Heart left ventricle (tissue), 13 donors: ENCODE measurements at regions not wholly inside any gene's neighbourhood (a gene's known extent, or its start where the extent isn't known, plus 50 kb on each side); places are given as distances from the start of the nearest gene placed in this dataset.

ENCODE experiments used
- POLR2A ChIP-seq, 2 donors: fragments of 450-650 bp; IDR thresholded peaks; one replicate each; pipeline ENCODE4 v1.6.1; 2017; ENCODE audit warnings: antibody characterized with exemption in 2 of 2, mild to moderate bottlenecking in 2 of 2, moderate library complexity in 2 of 2
- TF ChIP-seq, protein P1 (sequence below), 12 donors: fragments of 200-600 bp; sonication (generic) in 4 of 12; IDR thresholded peaks; one replicate each; pipeline versions ENCODE4 v1.5.0 to v1.8.0; 2018 to 2022; ENCODE audit warnings: antibody characterized with exemption in 12 of 12, mild to moderate bottlenecking in 5 of 12
- donor health status: ischemic (EF 13 %, LVEDD 7.1; RV severe dilation, severe dysfunction).
- donor health status: DM: no; HTN: yes; CAD: no.
- donor health status: DM: no; HTN: no; CAD: no.
- donor health status: ischemic (EF 25% LVEDD 6.9; RV normal size, moderate dysfunction).
- donor health status: ischemic (EF 25% LVEDD 5.7; RV mildly dilated, moderate dysfunction).
- donor health status: ischemic (EF 35%, LVEDD 5.7; RV mildly dilated, moderate dysfunction).
- donor health status: nonischemic (EF 11% LVEDD 7.7; RV severe dilation, severe dysfunction).
- donor health status: DM: yes; HTN: yes; CAD: no.
- donor health status: PGD.
- donor health status: ischemic (EF 29% LVEDD 5.4; RV normal size, mild dysfunction).
- donor health status: nonischemic (EF 23%, LVEDD 6.1; RV moderate dilation, normal function).

DNA sequence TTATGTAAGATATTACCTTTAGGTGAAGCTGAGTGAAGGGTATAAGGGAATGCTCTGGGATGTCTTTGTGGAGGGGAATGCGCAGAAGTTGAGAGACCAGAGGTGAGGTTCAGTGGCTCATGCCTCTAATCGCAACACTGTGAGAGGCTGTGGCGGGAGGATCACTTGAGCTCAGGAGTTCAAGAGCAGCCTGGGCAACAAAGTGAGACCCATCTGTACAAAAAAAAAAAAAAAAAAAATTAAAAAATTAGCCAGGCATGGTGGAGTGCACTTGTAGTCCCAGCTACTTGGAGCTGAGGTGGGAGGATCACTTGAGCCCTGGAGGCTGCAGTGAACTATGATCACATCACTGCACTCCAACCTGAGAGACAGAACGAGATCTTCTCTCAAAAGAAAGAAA, 57.3 kb upstream of the SP3 start:
- no peak for TF ChIP-seq POLR2A (IDR thresholded peaks at IDR 0.05)
- TF ChIP-seq, protein P1, sequence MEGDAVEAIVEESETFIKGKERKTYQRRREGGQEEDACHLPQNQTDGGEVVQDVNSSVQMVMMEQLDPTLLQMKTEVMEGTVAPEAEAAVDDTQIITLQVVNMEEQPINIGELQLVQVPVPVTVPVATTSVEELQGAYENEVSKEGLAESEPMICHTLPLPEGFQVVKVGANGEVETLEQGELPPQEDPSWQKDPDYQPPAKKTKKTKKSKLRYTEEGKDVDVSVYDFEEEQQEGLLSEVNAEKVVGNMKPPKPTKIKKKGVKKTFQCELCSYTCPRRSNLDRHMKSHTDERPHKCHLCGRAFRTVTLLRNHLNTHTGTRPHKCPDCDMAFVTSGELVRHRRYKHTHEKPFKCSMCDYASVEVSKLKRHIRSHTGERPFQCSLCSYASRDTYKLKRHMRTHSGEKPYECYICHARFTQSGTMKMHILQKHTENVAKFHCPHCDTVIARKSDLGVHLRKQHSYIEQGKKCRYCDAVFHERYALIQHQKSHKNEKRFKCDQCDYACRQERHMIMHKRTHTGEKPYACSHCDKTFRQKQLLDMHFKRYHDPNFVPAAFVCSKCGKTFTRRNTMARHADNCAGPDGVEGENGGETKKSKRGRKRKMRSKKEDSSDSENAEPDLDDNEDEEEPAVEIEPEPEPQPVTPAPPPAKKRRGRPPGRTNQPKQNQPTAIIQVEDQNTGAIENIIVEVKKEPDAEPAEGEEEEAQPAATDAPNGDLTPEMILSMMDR (IDR thresholded peaks at IDR 0.05) = no peak
